ENCODE measurements at regions not wholly inside any gene's neighbourhood (a gene's known extent, or its start where the extent isn't known, plus 50 kb on each side); places are given as distances from the start of the nearest gene placed in this dataset.

DNA sequence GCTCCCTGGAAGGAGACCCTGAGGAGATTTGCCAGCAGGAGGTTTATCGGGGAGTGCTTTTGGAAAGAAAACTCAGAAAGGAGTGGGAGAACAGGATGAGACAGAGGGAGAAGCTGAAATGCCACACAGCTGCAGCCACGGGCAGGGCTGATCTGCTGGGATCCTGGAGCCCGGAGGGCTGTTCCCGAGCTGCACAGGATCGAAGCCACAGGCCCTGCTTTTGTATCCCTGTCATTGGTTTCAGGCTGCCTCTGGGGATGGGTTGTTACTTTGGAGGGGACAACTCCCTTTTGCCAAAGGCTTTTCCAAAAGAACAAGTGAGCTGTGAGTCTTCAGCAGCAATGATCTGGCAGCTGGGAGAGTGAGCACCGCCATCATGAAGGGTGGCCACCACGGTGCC is 152.5 kb upstream of the PTCH1 start:
- Histone ChIP-seq H3K4me3 (ENCODE audit: low read length, poor library complexity, severe bottlenecking) (no peak overlapping the region), H3K27me3 (ENCODE audit: insufficient read depth, low read length, poor library complexity, severe bottlenecking) (no peaks in the 10 kb centered on the region), H4K20me1 (ENCODE audit: insufficient read depth, low read length, poor library complexity, severe bottlenecking) (no peaks in the 10 kb centered on the region), H3F3A (ENCODE audit: low read depth) (no peaks in the 10 kb centered on the region), H3K9ac (ENCODE audit: low read depth, low read length, poor library complexity, severe bottlenecking) (no peak overlapping the region), H3K9me3 (ENCODE audit: insufficient read depth, low read depth, low read length) (no peaks in the 10 kb centered on the region), H3K9me2 (replicated peaks; ENCODE audit: low read depth, low read length) (no peaks in the 10 kb centered on the region), H3K79me2 (ENCODE audit: insufficient read depth, low read length) (no peaks in the 10 kb centered on the region), H3K4me1 (ENCODE audit: insufficient read depth, low read length, poor library complexity, severe bottlenecking) (no peaks in the 10 kb centered on the region), H3K4me2 (ENCODE audit: low read depth, low read length, poor library complexity, severe bottlenecking) (no peak overlapping the region), H2AFZ (ENCODE audit: low read length) (no peak overlapping the region), H3K36me3 (ENCODE audit: insufficient read depth, low read length) (no peaks in the 10 kb centered on the region)
- TF ChIP-seq EZH2phosphoT487 (IDR thresholded peaks at IDR 0.05; ENCODE audit: borderline replicate concordance) (no peak), CTCF (conservative IDR thresholded peaks at IDR 0.05; ENCODE audit: low read length) (no peak)

GRCh38 chr9:95667789-95668188 is 151.0 kb upstream of the PTCH1 start:
- Histone ChIP-seq H3K9me3 (ENCODE audit: insufficient read depth, low read depth, low read length) (no peaks in the 10 kb centered on the region), H3K4me2 (ENCODE audit: low read depth, low read length, poor library complexity, severe bottlenecking) (no peak overlapping the region), H3K9me2 (replicated peaks; ENCODE audit: low read depth, low read length) (no peaks in the 10 kb centered on the region), H3K36me3 (ENCODE audit: insufficient read depth, low read length) (no peaks in the 10 kb centered on the region), H3F3A (ENCODE audit: low read depth) (no peaks in the 10 kb centered on the region), H3K4me1 (ENCODE audit: insufficient read depth, low read length, poor library complexity, severe bottlenecking) (no peaks in the 10 kb centered on the region), H3K79me2 (ENCODE audit: insufficient read depth, low read length) (no peaks in the 10 kb centered on the region), H4K20me1 (ENCODE audit: insufficient read depth, low read length, poor library complexity, severe bottlenecking) (no peaks in the 10 kb centered on the region), H2AFZ (ENCODE audit: low read length) (no peak overlapping the region), H3K4me3 (ENCODE audit: low read length, poor library complexity, severe bottlenecking) (no peak overlapping the region), H3K9ac (ENCODE audit: low read depth, low read length, poor library complexity, severe bottlenecking) (no peak overlapping the region), H3K27me3 (ENCODE audit: insufficient read depth, low read length, poor library complexity, severe bottlenecking) (no peaks in the 10 kb centered on the region)
- TF ChIP-seq CTCF (conservative IDR thresholded peaks at IDR 0.05; ENCODE audit: low read length) (no peak), EZH2phosphoT487 (IDR thresholded peaks at IDR 0.05; ENCODE audit: borderline replicate concordance) (no peak)

- Histone ChIP-seq H3K4me2 (ENCODE audit: low read depth, low read length, poor library complexity, severe bottlenecking) (no peak overlapping the region), H3K9me2 (replicated peaks; ENCODE audit: low read depth, low read length) (no peaks in the 10 kb centered on the region), H3K4me3 (ENCODE audit: low read length, poor library complexity, severe bottlenecking) (no peak overlapping the region)
These were observed 150.0 kb upstream of the PTCH1 start for GRCh38 chr9:95666785-95667155.

More at GRCh38 chr9:95666785-95667155, 150.0 kb upstream of the PTCH1 start:
- no peaks in the 10 kb centered on the region for H3K4me1 ChIP-seq (ENCODE audit: insufficient read depth, low read length, poor library complexity, severe bottlenecking)
- no peak overlapping the region for H2AFZ ChIP-seq (ENCODE audit: low read length)
- H3F3A ChIP-seq (ENCODE audit: low read depth) = no peaks in the 10 kb centered on the region
- H3K36me3 ChIP-seq (ENCODE audit: insufficient read depth, low read length) = no peaks in the 10 kb centered on the region
- H4K20me1 ChIP-seq (ENCODE audit: insufficient read depth, low read length, poor library complexity, severe bottlenecking) = no peaks in the 10 kb centered on the region
- no peak overlapping the region for H3K9ac ChIP-seq (ENCODE audit: low read depth, low read length, poor library complexity, severe bottlenecking)
- H3K79me2 ChIP-seq (ENCODE audit: insufficient read depth, low read length) = no peaks in the 10 kb centered on the region
- H3K27me3 ChIP-seq (ENCODE audit: insufficient read depth, low read length, poor library complexity, severe bottlenecking) = no peaks in the 10 kb centered on the region
- TF ChIP-seq EZH2phosphoT487 (IDR thresholded peaks at IDR 0.05; ENCODE audit: borderline replicate concordance) (no peak), CTCF (conservative IDR thresholded peaks at IDR 0.05; ENCODE audit: low read length) (no peak)
- no peaks in the 10 kb centered on the region for H3K9me3 ChIP-seq (ENCODE audit: insufficient read depth, low read depth, low read length)
